ENCODE measurements at regions not wholly inside any gene's neighbourhood (a gene's known extent, or its start where the extent isn't known, plus 50 kb on each side); places are given as distances from the start of the nearest gene placed in this dataset.

DNA sequence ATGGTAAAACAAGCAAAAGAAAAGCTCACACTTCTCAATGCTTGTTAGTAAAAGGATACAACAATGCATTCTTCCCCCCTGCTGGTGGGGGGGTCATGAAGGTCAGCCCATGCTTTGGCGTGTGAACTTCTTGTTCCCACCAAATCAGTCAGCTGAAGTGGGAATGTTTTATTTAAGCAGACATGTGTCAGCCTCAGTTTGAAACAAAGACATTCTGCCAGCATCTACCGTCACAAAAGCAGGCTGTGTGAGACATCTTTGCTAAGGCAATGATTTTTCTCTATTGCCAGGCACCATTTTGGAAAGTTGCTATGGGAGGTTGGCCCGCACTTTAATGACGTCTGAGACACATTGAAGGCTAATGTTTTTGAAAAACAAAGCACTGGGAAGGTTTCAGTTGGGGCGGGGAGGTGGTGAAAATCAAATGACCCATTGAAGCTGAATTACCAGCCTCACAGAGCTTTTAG lies 206.6 kb downstream of the TLE3 start (continued):
- TF ChIP-seq FOXA2 (IDR thresholded peaks at IDR 0.05) = no peak

DNA sequence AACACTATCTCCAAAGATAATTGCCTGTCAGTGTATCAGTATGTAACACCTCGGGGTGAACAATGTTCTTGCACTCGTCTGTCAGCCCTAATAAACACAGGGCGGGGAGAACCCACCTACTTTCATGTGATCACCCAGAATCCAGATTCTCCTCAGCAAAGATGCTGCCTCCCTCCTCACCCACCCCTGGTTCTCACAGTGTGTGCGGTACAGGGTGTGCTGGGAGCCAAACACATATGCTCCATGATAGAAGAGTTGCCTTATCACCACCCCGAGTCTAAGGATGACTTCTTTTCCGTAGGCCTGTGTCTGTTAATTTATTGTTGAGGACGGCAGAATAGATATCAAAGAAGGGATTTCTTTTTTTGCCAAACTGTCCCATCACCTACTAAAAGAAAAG lies 206.1 kb downstream of the TLE3 start:
- H3K27me3 ChIP-seq (ENCODE audit: control insufficient read depth in 4 of 4, insufficient read depth in 4 of 4, low read length in 3 of 4) = peaks cover 0 to 9% (median 0%) of the 10 kb centered on the region in 4 donors
- H3K9me3 ChIP-seq (ENCODE audit: control insufficient read depth in 4 of 4, low read length in 3 of 4) = no peaks in the 10 kb centered on the region
- no peak for DNase-seq (ENCODE audit: low spot score)
- 77% methylated on average over 7 of the region's 7 CpGs for WGBS
- H3K36me3 ChIP-seq (ENCODE audit: control insufficient read depth in 4 of 4, insufficient read depth in 3 of 4, low read depth in 1 of 4, low read length in 3 of 4) = no peaks in the 10 kb centered on the region
- H3K27ac ChIP-seq (ENCODE audit: low read depth in 1 of 2, low read length in 2 of 2) = no peak overlapping the region
- TF ChIP-seq NR2F2 (IDR thresholded peaks at IDR 0.05) (no peak), SP1 (IDR thresholded peaks at IDR 0.05) (no peak), FOXA1 (IDR thresholded peaks at IDR 0.05) (no peak), HNF4G (IDR thresholded peaks at IDR 0.05) (no peak), HNF4A (conservative IDR thresholded peaks at IDR 0.05) (no peak), EGR1 (IDR thresholded peaks at IDR 0.05; ENCODE audit: low read depth in 2 of 2) (no peak)
- TF ChIP-seq, protein P1, sequence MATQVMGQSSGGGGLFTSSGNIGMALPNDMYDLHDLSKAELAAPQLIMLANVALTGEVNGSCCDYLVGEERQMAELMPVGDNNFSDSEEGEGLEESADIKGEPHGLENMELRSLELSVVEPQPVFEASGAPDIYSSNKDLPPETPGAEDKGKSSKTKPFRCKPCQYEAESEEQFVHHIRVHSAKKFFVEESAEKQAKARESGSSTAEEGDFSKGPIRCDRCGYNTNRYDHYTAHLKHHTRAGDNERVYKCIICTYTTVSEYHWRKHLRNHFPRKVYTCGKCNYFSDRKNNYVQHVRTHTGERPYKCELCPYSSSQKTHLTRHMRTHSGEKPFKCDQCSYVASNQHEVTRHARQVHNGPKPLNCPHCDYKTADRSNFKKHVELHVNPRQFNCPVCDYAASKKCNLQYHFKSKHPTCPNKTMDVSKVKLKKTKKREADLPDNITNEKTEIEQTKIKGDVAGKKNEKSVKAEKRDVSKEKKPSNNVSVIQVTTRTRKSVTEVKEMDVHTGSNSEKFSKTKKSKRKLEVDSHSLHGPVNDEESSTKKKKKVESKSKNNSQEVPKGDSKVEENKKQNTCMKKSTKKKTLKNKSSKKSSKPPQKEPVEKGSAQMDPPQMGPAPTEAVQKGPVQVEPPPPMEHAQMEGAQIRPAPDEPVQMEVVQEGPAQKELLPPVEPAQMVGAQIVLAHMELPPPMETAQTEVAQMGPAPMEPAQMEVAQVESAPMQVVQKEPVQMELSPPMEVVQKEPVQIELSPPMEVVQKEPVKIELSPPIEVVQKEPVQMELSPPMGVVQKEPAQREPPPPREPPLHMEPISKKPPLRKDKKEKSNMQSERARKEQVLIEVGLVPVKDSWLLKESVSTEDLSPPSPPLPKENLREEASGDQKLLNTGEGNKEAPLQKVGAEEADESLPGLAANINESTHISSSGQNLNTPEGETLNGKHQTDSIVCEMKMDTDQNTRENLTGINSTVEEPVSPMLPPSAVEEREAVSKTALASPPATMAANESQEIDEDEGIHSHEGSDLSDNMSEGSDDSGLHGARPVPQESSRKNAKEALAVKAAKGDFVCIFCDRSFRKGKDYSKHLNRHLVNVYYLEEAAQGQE (IDR thresholded peaks at IDR 0.05) = no peak
- TF ChIP-seq, protein P2, sequence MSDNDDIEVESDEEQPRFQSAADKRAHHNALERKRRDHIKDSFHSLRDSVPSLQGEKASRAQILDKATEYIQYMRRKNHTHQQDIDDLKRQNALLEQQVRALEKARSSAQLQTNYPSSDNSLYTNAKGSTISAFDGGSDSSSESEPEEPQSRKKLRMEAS (IDR thresholded peaks at IDR 0.05) = no peak
- TF ChIP-seq, protein P3, sequence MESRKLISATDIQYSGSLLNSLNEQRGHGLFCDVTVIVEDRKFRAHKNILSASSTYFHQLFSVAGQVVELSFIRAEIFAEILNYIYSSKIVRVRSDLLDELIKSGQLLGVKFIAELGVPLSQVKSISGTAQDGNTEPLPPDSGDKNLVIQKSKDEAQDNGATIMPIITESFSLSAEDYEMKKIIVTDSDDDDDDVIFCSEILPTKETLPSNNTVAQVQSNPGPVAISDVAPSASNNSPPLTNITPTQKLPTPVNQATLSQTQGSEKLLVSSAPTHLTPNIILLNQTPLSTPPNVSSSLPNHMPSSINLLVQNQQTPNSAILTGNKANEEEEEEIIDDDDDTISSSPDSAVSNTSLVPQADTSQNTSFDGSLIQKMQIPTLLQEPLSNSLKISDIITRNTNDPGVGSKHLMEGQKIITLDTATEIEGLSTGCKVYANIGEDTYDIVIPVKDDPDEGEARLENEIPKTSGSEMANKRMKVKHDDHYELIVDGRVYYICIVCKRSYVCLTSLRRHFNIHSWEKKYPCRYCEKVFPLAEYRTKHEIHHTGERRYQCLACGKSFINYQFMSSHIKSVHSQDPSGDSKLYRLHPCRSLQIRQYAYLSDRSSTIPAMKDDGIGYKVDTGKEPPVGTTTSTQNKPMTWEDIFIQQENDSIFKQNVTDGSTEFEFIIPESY (IDR thresholded peaks at IDR 0.05) = no peak
- H3K4me1 ChIP-seq (ENCODE audit: control insufficient read depth in 4 of 4, insufficient read depth in 4 of 4, low read length in 3 of 4) = no peaks in the 10 kb centered on the region
- H3K9ac ChIP-seq (ENCODE audit: low read depth in 1 of 2, low read length in 2 of 2) = no peak overlapping the region
- H3K4me3 ChIP-seq (ENCODE audit: low read depth in 1 of 3, low read length in 3 of 3) = no peak overlapping the region

DNA sequence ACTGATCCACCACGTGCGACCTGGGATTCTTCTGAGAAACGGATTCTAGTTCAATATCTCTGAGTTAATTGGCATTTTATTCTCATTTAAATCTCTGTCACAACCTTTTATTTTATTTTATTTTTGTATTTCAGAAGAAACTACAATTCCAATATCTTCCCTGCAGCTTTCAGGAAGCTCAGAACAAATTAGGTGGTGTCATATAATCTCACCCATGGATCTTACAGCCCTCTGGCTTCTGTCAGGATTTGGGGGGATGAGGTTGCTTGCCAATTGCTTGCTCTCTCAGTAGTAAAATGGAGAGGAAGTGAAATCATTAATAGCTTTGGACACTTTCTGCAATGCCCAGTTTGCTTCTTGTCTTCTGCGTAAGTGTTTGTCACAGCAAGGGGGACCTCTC lies 205.4 kb downstream of the TLE3 start:
- no peaks in the 10 kb centered on the region for H3K36me3 ChIP-seq (ENCODE audit: control insufficient read depth in 4 of 4, insufficient read depth in 3 of 4, low read depth in 1 of 4, low read length in 3 of 4)
- 62% methylated on average over 4 of the region's 4 CpGs for WGBS
- H3K4me1 ChIP-seq (ENCODE audit: control insufficient read depth in 4 of 4, insufficient read depth in 4 of 4, low read length in 3 of 4) = no peaks in the 10 kb centered on the region
- TF ChIP-seq, protein P4, sequence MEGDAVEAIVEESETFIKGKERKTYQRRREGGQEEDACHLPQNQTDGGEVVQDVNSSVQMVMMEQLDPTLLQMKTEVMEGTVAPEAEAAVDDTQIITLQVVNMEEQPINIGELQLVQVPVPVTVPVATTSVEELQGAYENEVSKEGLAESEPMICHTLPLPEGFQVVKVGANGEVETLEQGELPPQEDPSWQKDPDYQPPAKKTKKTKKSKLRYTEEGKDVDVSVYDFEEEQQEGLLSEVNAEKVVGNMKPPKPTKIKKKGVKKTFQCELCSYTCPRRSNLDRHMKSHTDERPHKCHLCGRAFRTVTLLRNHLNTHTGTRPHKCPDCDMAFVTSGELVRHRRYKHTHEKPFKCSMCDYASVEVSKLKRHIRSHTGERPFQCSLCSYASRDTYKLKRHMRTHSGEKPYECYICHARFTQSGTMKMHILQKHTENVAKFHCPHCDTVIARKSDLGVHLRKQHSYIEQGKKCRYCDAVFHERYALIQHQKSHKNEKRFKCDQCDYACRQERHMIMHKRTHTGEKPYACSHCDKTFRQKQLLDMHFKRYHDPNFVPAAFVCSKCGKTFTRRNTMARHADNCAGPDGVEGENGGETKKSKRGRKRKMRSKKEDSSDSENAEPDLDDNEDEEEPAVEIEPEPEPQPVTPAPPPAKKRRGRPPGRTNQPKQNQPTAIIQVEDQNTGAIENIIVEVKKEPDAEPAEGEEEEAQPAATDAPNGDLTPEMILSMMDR (IDR thresholded peaks at IDR 0.05; ENCODE audit: low read depth, low read length, missing input control) = no peak
- no peak for TF ChIP-seq HNF4G (IDR thresholded peaks at IDR 0.05)
- TF ChIP-seq, protein P1 (IDR thresholded peaks at IDR 0.05) = no peak
- TF ChIP-seq, protein P2 (IDR thresholded peaks at IDR 0.05) = no peak
- no peak for TF ChIP-seq TAF1 (conservative IDR thresholded peaks at IDR 0.05)
- TF ChIP-seq, protein P5, sequence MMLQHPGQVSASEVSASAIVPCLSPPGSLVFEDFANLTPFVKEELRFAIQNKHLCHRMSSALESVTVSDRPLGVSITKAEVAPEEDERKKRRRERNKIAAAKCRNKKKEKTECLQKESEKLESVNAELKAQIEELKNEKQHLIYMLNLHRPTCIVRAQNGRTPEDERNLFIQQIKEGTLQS (IDR thresholded peaks at IDR 0.05) = no peak
- TF ChIP-seq GABPA (IDR thresholded peaks at IDR 0.05 in 1 of 2, conservative IDR thresholded peaks at IDR 0.05 in 1 of 2) = no peak
- no peak for TF ChIP-seq RAD21 (IDR thresholded peaks at IDR 0.05)
- H3K27me3 ChIP-seq (ENCODE audit: control insufficient read depth in 4 of 4, insufficient read depth in 4 of 4, low read length in 3 of 4) = peaks cover 0 to 9% (median 0%) of the 10 kb centered on the region in 4 donors
- H3K4me3 ChIP-seq (ENCODE audit: low read depth in 1 of 3, low read length in 3 of 3) = no peak overlapping the region
- H3K27ac ChIP-seq (ENCODE audit: low read depth in 1 of 2, low read length in 2 of 2) = no peak overlapping the region
- no peaks in the 10 kb centered on the region for H3K9me3 ChIP-seq (ENCODE audit: control insufficient read depth in 4 of 4, low read length in 3 of 4)
- H3K9ac ChIP-seq (ENCODE audit: low read depth in 1 of 2, low read length in 2 of 2) = no peak overlapping the region
- no peak for DNase-seq (ENCODE audit: low spot score)

Measured in liver (tissue), 8 donors.